Esophagus squamous epithelium (tissue), 4 donors: ENCODE measurements at regions not wholly inside any gene's neighbourhood (a gene's known extent, or its start where the extent isn't known, plus 50 kb on each side); places are given as distances from the start of the nearest gene placed in this dataset.

Experiments used
- CTCF ChIP-seq, 6 experiments: fragments of 450-650 bp in 4 of 6; fragments of 200-600 bp in 2 of 6; sonication (generic) in 2 of 6; IDR thresholded peaks; one replicate each; pipeline ENCODE4 v1.5.1; 2016 to 2019; ENCODE audit warnings: antibody characterized with exemption in 6 of 6, mild to moderate bottlenecking in 4 of 6, moderate library complexity in 4 of 6
- POLR2A ChIP-seq, 4 donors: fragments of 450-650 bp; IDR thresholded peaks; one replicate each; pipeline ENCODE4 v1.6.1; 2017; ENCODE audit warnings: antibody characterized with exemption in 4 of 4, mild to moderate bottlenecking in 4 of 4, moderate library complexity in 3 of 4

GRCh38 chr9:106620866-106621265, 242.1 kb upstream of the ZNF462 start:
- TF ChIP-seq POLR2A (IDR thresholded peaks at IDR 0.05) (no peak), CTCF (IDR thresholded peaks at IDR 0.05) (no peak)
